GM04504 (cell line): ENCODE measurements at regions not wholly inside any gene's neighbourhood (a gene's known extent, or its start where the extent isn't known, plus 50 kb on each side); places are given as distances from the start of the nearest gene placed in this dataset.

ENCODE experiments used
- DNase-seq: peaks from one replicate; pipeline ENCODE4 v3.0.0-alpha.2; 2012; ENCODE audit warnings: low read depth

GRCh38 chr2:9156483-9156882 is 50.1 kb upstream of the ASAP2 start:
- DNase-seq = no peak

- DNase-seq = no peak
Observed at GRCh38 chr2:9154061-9154460, 52.6 kb upstream of the ASAP2 start.

GRCh38 chr2:9153643-9153980 is 53.0 kb upstream of the ASAP2 start:
- no peak for DNase-seq

- no peak for DNase-seq
Observed at GRCh38 chr2:9152975-9153642, 53.5 kb upstream of the ASAP2 start.

GRCh38 chr2:9150906-9151305 is 55.7 kb upstream of the ASAP2 start:
- no peak for DNase-seq

GRCh38 chr2:9150568-9150900 is 56.1 kb upstream of the ASAP2 start:
- no peak for DNase-seq

GRCh38 chr2:9149726-9150567 is 56.7 kb upstream of the ASAP2 start:
- no peak for DNase-seq

- no peak for DNase-seq
Observed at GRCh38 chr2:9149388-9149660, 57.3 kb upstream of the ASAP2 start.

- no peak for DNase-seq
Observed at GRCh38 chr2:9146646-9147045, 60.0 kb upstream of the ASAP2 start.

- no peak for DNase-seq
Observed at GRCh38 chr2:9145752-9146430, 60.7 kb upstream of the ASAP2 start.

GRCh38 chr2:9145109-9145751 is 61.4 kb upstream of the ASAP2 start:
- peak; percentile 37 for DNase-seq

GRCh38 chr2:9144617-9145016 is 62.0 kb upstream of the ASAP2 start:
- DNase-seq = no peak

GRCh38 chr2:9144046-9144445 is 62.6 kb upstream of the ASAP2 start:
- no peak for DNase-seq

GRCh38 chr2:9143264-9143815 is 63.3 kb upstream of the ASAP2 start:
- no peak for DNase-seq

GRCh38 chr2:9142551-9143263 is 63.9 kb upstream of the ASAP2 start:
- DNase-seq = peak; percentile 78

GRCh38 chr2:9141706-9142460 is 64.7 kb upstream of the ASAP2 start:
- no peak for DNase-seq

GRCh38 chr2:9141091-9141667 is 65.4 kb upstream of the ASAP2 start:
- DNase-seq = no peak

GRCh38 chr2:9140645-9141044 is 66.0 kb upstream of the ASAP2 start:
- DNase-seq = no peak

GRCh38 chr2:9139491-9140443 is 66.8 kb upstream of the ASAP2 start:
- DNase-seq = peak; percentile 27
